GM10248 (cell line): ENCODE measurements at regions not wholly inside any gene's neighbourhood (a gene's known extent, or its start where the extent isn't known, plus 50 kb on each side); places are given as distances from the start of the nearest gene placed in this dataset.

Experiments
- CTCF ChIA-PET: fragments of 300-600 bp; sonication (Branson Sonifier 250); formaldehyde crosslinking; extraction: SDS; loops from one replicate; lab custom pipeline; 2021; ENCODE audit warnings: antibody characterized with exemption; lab: Yijun Ruan, JAX
- POLR2A ChIA-PET: fragments of 350-650 bp; sonication (Branson Sonifier 250); formaldehyde crosslinking; extraction: SDS; loops from one replicate; lab custom pipeline; 2020; ENCODE audit warnings: antibody characterized with exemption; lab: Yijun Ruan, JAX
- DNase-seq: peaks from one replicate; pipeline ENCODE4 v3.0.0; 2012; ENCODE audit errors: extremely low spot score
- TF ChIP-seq, protein P1 (sequence below): IDR thresholded peaks from 2 replicates; pipeline ENCODE4 v1.5.1; 2012; ENCODE audit warnings: mild to moderate bottlenecking, low read depth; ENCODE audit errors: extremely low read depth, missing control alignments, control extremely low read depth

DNA sequence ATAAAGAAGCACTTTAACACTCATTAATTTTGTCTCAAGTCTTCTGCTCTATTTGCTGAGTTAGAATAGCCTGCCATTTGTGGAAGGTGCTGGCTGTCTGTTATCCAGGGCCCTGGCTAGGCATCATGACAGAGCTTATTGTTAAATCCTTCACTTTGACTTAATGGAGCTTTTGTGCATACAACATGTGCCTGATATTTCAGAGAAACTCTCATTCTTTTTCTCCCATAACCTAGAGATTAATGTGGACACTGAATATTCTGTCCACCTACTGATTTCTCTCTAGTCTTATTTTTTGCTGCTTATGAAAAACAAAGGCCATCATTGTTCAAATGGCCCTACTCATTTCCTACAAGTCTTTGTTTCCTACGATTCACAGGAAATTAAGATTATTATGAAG is 383.1 kb upstream of the HTR2A start:
- ChIA-PET CTCF (interaction anchor here (1.4 to 1.5 kb wide), 2 partner anchors 13 to 19 kb away, joined by 3 to 4 read pairs; no protein-coding TSS in a partner anchor), POLR2A (no interaction called here)
- TF ChIP-seq, protein P1, sequence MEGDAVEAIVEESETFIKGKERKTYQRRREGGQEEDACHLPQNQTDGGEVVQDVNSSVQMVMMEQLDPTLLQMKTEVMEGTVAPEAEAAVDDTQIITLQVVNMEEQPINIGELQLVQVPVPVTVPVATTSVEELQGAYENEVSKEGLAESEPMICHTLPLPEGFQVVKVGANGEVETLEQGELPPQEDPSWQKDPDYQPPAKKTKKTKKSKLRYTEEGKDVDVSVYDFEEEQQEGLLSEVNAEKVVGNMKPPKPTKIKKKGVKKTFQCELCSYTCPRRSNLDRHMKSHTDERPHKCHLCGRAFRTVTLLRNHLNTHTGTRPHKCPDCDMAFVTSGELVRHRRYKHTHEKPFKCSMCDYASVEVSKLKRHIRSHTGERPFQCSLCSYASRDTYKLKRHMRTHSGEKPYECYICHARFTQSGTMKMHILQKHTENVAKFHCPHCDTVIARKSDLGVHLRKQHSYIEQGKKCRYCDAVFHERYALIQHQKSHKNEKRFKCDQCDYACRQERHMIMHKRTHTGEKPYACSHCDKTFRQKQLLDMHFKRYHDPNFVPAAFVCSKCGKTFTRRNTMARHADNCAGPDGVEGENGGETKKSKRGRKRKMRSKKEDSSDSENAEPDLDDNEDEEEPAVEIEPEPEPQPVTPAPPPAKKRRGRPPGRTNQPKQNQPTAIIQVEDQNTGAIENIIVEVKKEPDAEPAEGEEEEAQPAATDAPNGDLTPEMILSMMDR = no peak
- no peak for DNase-seq

DNA sequence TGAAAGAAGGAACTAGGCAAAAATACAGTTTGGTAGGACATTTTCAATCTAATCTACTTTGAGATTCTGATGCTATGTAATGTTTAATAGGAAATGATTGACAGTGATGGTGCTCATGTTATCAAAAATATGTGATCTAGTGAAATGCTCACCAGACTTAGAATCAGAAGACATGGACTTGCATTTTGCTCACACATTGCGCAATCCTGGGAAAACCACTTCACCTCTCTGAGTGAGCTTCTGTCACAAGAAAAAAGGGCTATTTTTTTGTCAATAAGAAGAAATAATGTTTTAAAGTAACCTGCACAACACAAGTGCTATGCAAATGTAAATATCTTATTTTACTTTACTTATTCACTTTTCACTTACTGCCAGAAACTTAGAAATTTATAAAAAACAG is 380.9 kb upstream of the HTR2A start:
- ChIA-PET POLR2A (no interaction called here), CTCF (no interaction called here)
- TF ChIP-seq, protein P1 = no peak
- DNase-seq = no peak

DNA sequence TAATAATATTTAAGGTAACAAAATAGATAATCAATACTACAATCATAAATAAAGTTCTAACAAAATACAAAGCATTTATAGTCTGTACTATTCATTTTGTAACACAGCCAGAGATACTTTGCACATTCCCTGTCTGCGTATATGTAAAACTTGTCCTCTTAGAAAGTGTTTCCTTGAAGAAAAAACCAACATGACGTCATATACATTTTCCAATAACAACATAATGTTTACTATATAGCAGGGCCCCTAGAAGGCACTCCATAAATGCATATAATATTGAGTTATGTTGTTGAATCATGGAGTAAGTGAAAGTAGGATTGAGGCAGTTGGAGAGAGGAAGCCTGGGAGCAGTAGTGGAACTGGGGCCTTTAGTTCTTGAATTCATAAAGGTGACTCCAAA is 371.4 kb upstream of the HTR2A start:
- TF ChIP-seq, protein P1 = no peak
- DNase-seq = no peak
- CTCF ChIA-PET = no interaction called here
- POLR2A ChIA-PET = no interaction called here

DNA sequence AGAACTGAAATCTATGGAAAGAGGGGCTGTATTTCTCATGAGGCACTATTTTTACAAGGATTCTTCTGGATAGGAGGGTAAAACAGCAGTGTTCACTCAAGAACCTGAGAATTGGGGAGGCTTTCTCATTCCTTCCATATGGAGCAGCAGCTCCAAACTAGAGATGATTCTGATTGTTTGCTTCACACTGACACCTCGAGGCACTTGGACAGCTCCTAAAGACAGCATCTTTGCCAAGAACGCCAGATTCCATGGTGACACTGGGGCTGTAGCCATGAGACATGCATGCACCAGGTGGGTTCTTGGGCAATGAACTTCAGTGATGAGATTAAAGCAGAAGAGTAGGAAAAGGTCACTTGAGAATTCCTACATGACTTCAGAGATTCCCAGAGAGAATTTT is 361.5 kb upstream of the HTR2A start:
- ChIA-PET POLR2A (no interaction called here), CTCF (interaction anchor here (1.5 kb wide), 1 partner anchor 128 kb away, joined by 3 read pairs; no protein-coding TSS in a partner anchor)
- no peak for DNase-seq
- TF ChIP-seq, protein P1 = no peak

DNA sequence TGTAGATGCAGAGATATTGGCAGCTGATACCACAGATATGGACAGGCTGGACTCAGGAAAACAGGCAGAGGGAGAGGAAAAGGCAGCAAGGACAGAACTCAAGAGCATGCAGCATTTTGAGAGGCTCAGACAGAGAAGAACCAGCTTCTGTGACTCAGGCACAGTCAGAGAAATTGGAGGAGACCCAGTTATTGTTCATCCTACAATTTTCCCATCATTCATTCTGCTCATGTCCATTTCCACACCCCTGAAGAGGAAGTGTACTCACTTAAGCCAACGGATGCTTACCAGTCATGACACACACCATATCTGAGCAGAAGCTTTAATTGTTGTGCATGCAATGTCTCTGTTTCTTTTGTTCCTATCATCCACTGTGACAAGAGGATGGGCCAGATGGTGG is 359.8 kb upstream of the HTR2A start:
- no peak for DNase-seq
- ChIA-PET CTCF (no interaction called here), POLR2A (no interaction called here)
- TF ChIP-seq, protein P1 = no peak

DNA sequence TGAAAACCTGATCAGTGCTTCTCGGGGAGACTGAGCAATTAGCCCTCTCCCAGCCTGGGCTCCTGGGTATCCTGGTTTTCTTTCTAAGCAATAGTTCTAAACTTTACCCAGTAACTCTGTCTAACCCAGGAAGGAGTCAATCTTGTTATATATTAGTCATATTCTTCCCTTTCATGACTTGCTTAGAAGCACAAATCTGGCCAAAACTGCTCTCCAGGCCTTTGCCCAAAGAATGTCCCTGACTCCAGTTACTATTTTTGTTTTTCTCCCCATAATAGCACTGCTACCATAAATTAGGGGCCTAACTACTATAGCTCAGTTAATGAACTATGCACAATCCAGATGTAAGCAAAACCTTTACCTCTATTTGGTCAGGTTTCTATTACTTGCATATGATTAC is 355.8 kb upstream of the HTR2A start:
- ChIA-PET CTCF (no interaction called here), POLR2A (no interaction called here)
- DNase-seq = no peak
- TF ChIP-seq, protein P1 = no peak

DNA sequence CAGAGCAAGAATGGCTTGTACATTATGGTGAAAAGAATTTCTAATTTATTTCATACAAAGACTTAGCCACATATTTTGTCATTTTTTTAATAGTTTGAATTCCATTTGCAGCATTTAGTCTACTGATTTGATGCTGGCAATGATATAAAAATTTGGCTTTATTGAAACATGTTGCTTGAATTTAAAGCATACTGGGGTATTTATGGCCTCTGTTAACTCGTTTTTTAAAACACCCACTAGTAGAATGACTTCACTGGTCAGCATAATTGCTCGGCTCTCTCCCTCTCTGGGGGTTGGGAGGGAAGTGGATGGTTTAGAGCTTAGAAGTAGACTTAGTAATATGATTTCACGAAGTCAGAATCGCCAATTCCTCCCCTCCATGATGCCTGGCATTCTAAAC is 354.9 kb upstream of the HTR2A start:
- ChIA-PET POLR2A (no interaction called here), CTCF (no interaction called here)
- TF ChIP-seq, protein P1 = no peak
- DNase-seq = no peak
